SK-N-MC (cell line): ENCODE measurements at regions not wholly inside any gene's neighbourhood (a gene's known extent, or its start where the extent isn't known, plus 50 kb on each side); places are given as distances from the start of the nearest gene placed in this dataset.

Source experiments
- EZH2 ChIP-seq: fragments of 200-600 bp; sonication (generic); IDR thresholded peaks from one replicate; pipeline ENCODE4 v1.6.1; 2017; ENCODE audit warnings: antibody characterized with exemption
- POLR2AphosphoS5 ChIP-seq: IDR thresholded peaks from 2 replicates; pipeline ENCODE4 v1.6.1; 2012; ENCODE audit warnings: mild to moderate bottlenecking, low read depth, low read length, borderline replicate concordance

- TF ChIP-seq POLR2AphosphoS5 (no peak), EZH2 (no peak)
Observed at GRCh38 chr2:163419000-163419830, 316.6 kb downstream of the FIGN start.
